CD14-positive monocyte (primary cell): ENCODE measurements at regions not wholly inside any gene's neighbourhood (a gene's known extent, or its start where the extent isn't known, plus 50 kb on each side); places are given as distances from the start of the nearest gene placed in this dataset.

Source experiments
- DNase-seq, 3 donors: peaks; one replicate each; pipeline ENCODE4 v3.0.0-alpha.2; 2011 to 2022
- H2AFZ ChIP-seq: 2 replicates; pipeline ENCODE4 v1.6.0; 2012; ENCODE audit warnings: mild to moderate bottlenecking, low read depth, low read length, inconsistent platforms; ENCODE audit not compliant: insufficient read depth, poor library complexity, severe bottlenecking
- H3K27ac ChIP-seq, 2 donors: 1 replicate in 1 of 2; 2 replicates in 1 of 2; pipeline ENCODE4 v1.5.1; 2012 to 2013; ENCODE audit warnings: low read length in 2 of 2, control low read depth in 1 of 2, inconsistent platforms in 1 of 2, low read depth in 1 of 2, mild to moderate bottlenecking in 1 of 2
- H3K27me3 ChIP-seq, 2 donors: one replicate each; pipeline versions ENCODE4 v1.6.0 to v1.6.1; 2011 to 2013; ENCODE audit warnings: low read length in 2 of 2; ENCODE audit not compliant: control insufficient read depth in 2 of 2, insufficient read depth in 2 of 2
- H3K36me3 ChIP-seq, 2 donors: replicated peaks in 1 of 2; 1 replicate in 1 of 2; 2 replicates in 1 of 2; pipeline versions ENCODE4 v1.5.1 to v1.6.1; 2012 to 2013; ENCODE audit warnings: low read length in 2 of 2, control low read depth in 1 of 2, inconsistent platforms in 1 of 2, mild to moderate bottlenecking in 1 of 2; ENCODE audit not compliant: insufficient read depth in 2 of 2, control insufficient read depth in 1 of 2
- H3K4me1 ChIP-seq, 2 donors: 1 replicate in 1 of 2; 2 replicates in 1 of 2; pipeline versions ENCODE4 v1.5.1 to v1.6.1; 2012 to 2013; ENCODE audit warnings: low read length in 2 of 2, control low read depth in 1 of 2, inconsistent platforms in 1 of 2, mild to moderate bottlenecking in 1 of 2, moderate library complexity in 1 of 2; ENCODE audit not compliant: insufficient read depth in 2 of 2, control insufficient read depth in 1 of 2
- H3K4me2 ChIP-seq: replicated peaks from 2 replicates; pipeline ENCODE3; 2012; ENCODE audit warnings: low read length, moderate library complexity, mild to moderate bottlenecking; ENCODE audit not compliant: poor library complexity, severe bottlenecking; ENCODE audit errors: extremely low read depth
- H3K4me3 ChIP-seq, 3 experiments: fragments of 200-600 bp in 1 of 3; sonication (generic) in 1 of 3; replicated peaks in 1 of 3; 1 replicate in 2 of 3; 2 replicates in 1 of 3; pipeline ENCODE4 v1.5.1; 2011 to 2013; ENCODE audit warnings: low read length in 3 of 3, mild to moderate bottlenecking in 3 of 3, control low read depth in 2 of 3, low read depth in 2 of 3, inconsistent platforms in 1 of 3, moderate library complexity in 1 of 3
- H3K79me2 ChIP-seq: 2 replicates; pipeline ENCODE4 v1.6.0; 2012; ENCODE audit warnings: mild to moderate bottlenecking, control low read depth, inconsistent platforms, low read length, moderate library complexity; ENCODE audit not compliant: insufficient read depth
- H3K9ac ChIP-seq: 2 replicates; pipeline ENCODE4 v1.6.0; 2017; ENCODE audit warnings: low read length, mild to moderate bottlenecking; ENCODE audit not compliant: insufficient read depth, poor library complexity, severe bottlenecking
- H3K9me3 ChIP-seq, 2 donors: replicated peaks in 1 of 2; 1 replicate in 1 of 2; 2 replicates in 1 of 2; pipeline versions ENCODE4 v1.5.1 to v1.6.1; 2012 to 2013; ENCODE audit warnings: low read length in 2 of 2, control low read depth in 1 of 2; ENCODE audit not compliant: control insufficient read depth in 1 of 2, insufficient read depth in 1 of 2
- H4K20me1 ChIP-seq: 2 replicates; pipeline ENCODE4 v1.6.0; 2012; ENCODE audit warnings: mild to moderate bottlenecking, low read length, control low read depth, moderate library complexity; ENCODE audit not compliant: insufficient read depth
- H3K27ac Mint-ChIP-seq, 7 donors: one replicate each; pipeline ENCODE4 v1.8.0; 2020; ENCODE audit warnings: mild to moderate bottlenecking in 7 of 7, mixed read lengths in 7 of 7, moderate library complexity in 6 of 7, inconsistent platforms in 2 of 7
- H3K27me3 Mint-ChIP-seq, 3 donors: one replicate each; pipeline ENCODE4 v1.8.0; 2021 to 2022; ENCODE audit warnings: low read depth in 3 of 3, mild to moderate bottlenecking in 3 of 3, mixed read lengths in 3 of 3, moderate library complexity in 3 of 3, inconsistent platforms in 1 of 3
- H3K36me3 Mint-ChIP-seq, 2 donors: one replicate each; pipeline ENCODE4 v1.8.0; 2020; ENCODE audit warnings: mixed read lengths in 2 of 2, inconsistent platforms in 1 of 2, mild to moderate bottlenecking in 1 of 2
- H3K4me1 Mint-ChIP-seq: one replicate; pipeline ENCODE4 v1.8.0; 2020; ENCODE audit warnings: mild to moderate bottlenecking, mixed read lengths
- H3K4me3 Mint-ChIP-seq, 2 donors: one replicate each; pipeline ENCODE4 v1.8.0; 2020; ENCODE audit warnings: mild to moderate bottlenecking in 2 of 2, mixed read lengths in 2 of 2, moderate library complexity in 1 of 2
- H3K9me3 Mint-ChIP-seq, 7 donors: one replicate each; pipeline ENCODE4 v1.8.0; 2020 to 2022; ENCODE audit warnings: mixed read lengths in 7 of 7, mild to moderate bottlenecking in 6 of 7, moderate library complexity in 6 of 7, inconsistent platforms in 2 of 7
- CTCF ChIP-seq: fragments of 200-600 bp; IDR thresholded peaks from one replicate; pipeline ENCODE4 v1.8.0; 2022; ENCODE audit warnings: antibody characterized with exemption, mild to moderate bottlenecking
- WGBS: methylation state at CpG from one replicate; pipeline ENCODE4 v1.1.5; 2013; ENCODE audit warnings: missing lambda C conversion rate; ENCODE audit not compliant: insufficient coverage; 5-methylcytosine and 5-hydroxymethylcytosine counted together
- intact Hi-C, 2 donors: fragments of 100-400 bp; cut with micrococcal nuclease; formaldehyde crosslinking; loops; one replicate each; pipeline versions ENCODE4 v1.15.0 to v1.15.1; 2023

GRCh38 chr11:80388536-80388935 lies 947.7 kb upstream of the TENM4 start:
- Histone ChIP-seq H3K27me3 (no peaks in the 10 kb centered on the region), H3K4me3 (no peak overlapping the region), H3K9ac (no peak overlapping the region), H3K4me2 (no peak overlapping the region), H3K9me3 (no peaks in the 10 kb centered on the region), H3K27ac (no peak overlapping the region), H2AFZ (no peak overlapping the region), H3K79me2 (no peaks in the 10 kb centered on the region), H4K20me1 (no peaks in the 10 kb centered on the region), H3K36me3 (no peaks in the 10 kb centered on the region), H3K4me1 (no peaks in the 10 kb centered on the region)
- intact Hi-C loops: no loop called here
- DNase-seq: no peak
- TF ChIP-seq CTCF: no peak
- Mint-ChIP-seq H3K9me3 (peaks cover 0 to 8% (median 0%) of the 10 kb centered on the region in 7 donors), H3K4me1 (no peaks in the 10 kb centered on the region), H3K27me3 (no peaks in the 10 kb centered on the region), H3K27ac (no peak overlapping the region), H3K4me3 (no peak overlapping the region), H3K36me3 (no peaks in the 10 kb centered on the region)
- 76% methylated on average over 3 of the region's 4 CpGs for WGBS

- Mint-ChIP-seq H3K4me1 (no peaks in the 10 kb centered on the region), H3K4me3 (no peak overlapping the region), H3K27me3 (no peaks in the 10 kb centered on the region), H3K36me3 (no peaks in the 10 kb centered on the region), H3K27ac (no peak overlapping the region), H3K9me3 (peaks cover 0 to 11% (median 0%) of the 10 kb centered on the region in 7 donors)
- H3K27me3 ChIP-seq: no peaks in the 10 kb centered on the region
- H3K36me3 ChIP-seq: no peaks in the 10 kb centered on the region
- no peaks in the 10 kb centered on the region for H3K79me2 ChIP-seq
- H2AFZ ChIP-seq: no peak overlapping the region
- no peak for DNase-seq
- 100% methylated on average over 1 of the region's 1 CpG for WGBS
- no peaks in the 10 kb centered on the region for H3K9me3 ChIP-seq
- intact Hi-C loops: no loop called here
- H4K20me1 ChIP-seq: no peaks in the 10 kb centered on the region
- H3K4me1 ChIP-seq: no peaks in the 10 kb centered on the region
- H3K27ac ChIP-seq: no peak overlapping the region
- TF ChIP-seq CTCF: no peak
- H3K4me3 ChIP-seq: no peak overlapping the region
- no peak overlapping the region for H3K9ac ChIP-seq
- no peak overlapping the region for H3K4me2 ChIP-seq
Measured at GRCh38 chr11:80388130-80388529, 947.3 kb upstream of the TENM4 start.
